ENCODE measurements at regions not wholly inside any gene's neighbourhood (a gene's known extent, or its start where the extent isn't known, plus 50 kb on each side); places are given as distances from the start of the nearest gene placed in this dataset.

DNA sequence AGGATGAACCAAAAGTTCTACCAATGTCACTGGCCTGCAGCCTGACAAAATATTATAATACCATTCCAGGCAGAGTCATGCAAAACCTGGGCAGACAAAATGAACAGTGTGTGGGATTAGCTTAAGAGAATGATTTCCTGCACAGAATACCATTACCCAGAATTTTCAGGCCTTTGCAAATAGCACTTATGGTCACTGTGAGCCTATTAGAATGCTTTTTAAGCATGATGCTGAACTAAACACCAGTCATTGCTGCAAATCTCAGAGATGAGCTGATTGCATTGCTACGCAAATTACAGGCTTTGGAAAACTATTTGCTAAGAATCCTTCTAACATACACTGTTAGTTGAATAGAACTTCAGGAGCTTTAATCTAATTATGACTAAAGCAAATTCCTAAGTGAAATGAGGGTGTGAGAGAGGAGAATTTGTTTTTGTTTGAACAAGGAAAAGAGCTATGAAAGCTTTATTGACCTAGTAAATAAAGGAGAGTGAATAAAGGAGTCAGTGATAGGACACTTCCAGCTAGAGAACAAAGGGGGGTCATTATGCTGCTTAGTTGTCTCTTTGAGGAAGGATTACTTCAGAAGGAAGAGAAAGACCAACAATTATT lies 398.8 kb downstream of the HS3ST3B1 start:
- Mint-ChIP-seq H3K27me3 (peaks cover 3% of the 10 kb centered on the region), H3K27ac (no peak overlapping the region), H3K36me3 (no peaks in the 10 kb centered on the region), H3K9me3 (ENCODE audit: low read depth) (no peaks in the 10 kb centered on the region), H3K4me3 (no peak overlapping the region), H3K4me1 (no peaks in the 10 kb centered on the region)
- ATAC-seq (no peak), DNase-seq (no peak)
- CTCF ChIA-PET = interaction anchor here (1.3 kb wide), 1 partner anchor 12 kb away, joined by 3 read pairs; no protein-coding TSS in a partner anchor

DNA sequence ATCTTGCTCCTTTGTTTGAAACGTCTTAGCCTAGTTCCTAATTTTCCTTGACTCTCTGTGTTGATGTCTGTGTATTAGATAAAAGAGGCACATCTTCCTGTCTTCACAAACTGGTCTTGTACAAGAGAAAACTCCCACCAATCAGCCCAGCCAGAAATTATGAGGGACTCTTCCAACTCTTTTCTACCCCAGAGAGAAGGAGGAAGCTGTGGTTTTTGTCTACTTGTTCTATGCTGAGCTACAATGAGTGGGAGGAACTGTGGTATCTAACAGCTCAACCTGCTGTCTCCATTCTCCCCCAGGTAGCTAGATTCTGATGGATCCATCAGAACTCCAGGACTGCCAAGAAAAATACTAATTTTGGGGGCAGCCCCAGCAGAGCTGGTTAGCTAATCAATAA lies 392.5 kb downstream of the HS3ST3B1 start:
- DNase-seq (no peak), ATAC-seq (no peak)
- Mint-ChIP-seq H3K36me3 (no peaks in the 10 kb centered on the region), H3K27ac (no peak overlapping the region), H3K9me3 (ENCODE audit: low read depth) (peaks cover 3% of the 10 kb centered on the region), H3K4me3 (no peak overlapping the region), H3K4me1 (no peaks in the 10 kb centered on the region), H3K27me3 (no peaks in the 10 kb centered on the region)
- CTCF ChIA-PET = no interaction called here

DNA sequence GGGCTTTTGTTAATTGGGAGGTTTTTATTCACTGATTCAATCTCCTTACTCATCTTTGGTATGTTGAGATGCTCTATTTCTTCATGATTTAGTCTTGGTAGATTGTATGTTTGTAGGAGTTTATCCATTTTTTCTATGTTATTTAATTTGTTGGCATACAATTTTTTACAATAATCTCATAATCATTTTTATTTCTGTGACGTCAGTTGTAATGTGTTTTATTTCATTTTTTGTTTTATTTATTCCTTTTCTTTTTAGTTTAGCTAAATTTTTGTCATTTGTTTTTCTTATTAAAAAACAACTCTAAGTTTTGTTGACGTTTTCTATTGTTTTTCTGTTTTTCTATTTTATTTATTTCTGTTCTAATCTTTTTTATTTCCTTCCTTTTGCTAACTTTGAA lies 389.8 kb downstream of the HS3ST3B1 start:
- Mint-ChIP-seq H3K4me3 (no peak overlapping the region), H3K4me1 (no peaks in the 10 kb centered on the region), H3K27me3 (no peaks in the 10 kb centered on the region), H3K27ac (no peak overlapping the region), H3K9me3 (ENCODE audit: low read depth) (peaks cover 3% of the 10 kb centered on the region), H3K36me3 (no peaks in the 10 kb centered on the region)
- ATAC-seq (no peak), DNase-seq (no peak)
- CTCF ChIA-PET = no interaction called here

GRCh38 chr17:14688134-14688533 lies 387.3 kb downstream of the HS3ST3B1 start:
- ATAC-seq (no peak), DNase-seq (no peak)
- no peak overlapping the region for H3K4me3 Mint-ChIP-seq
- CTCF ChIA-PET = no interaction called here
- H3K4me1 Mint-ChIP-seq = no peaks in the 10 kb centered on the region
- H3K9me3 Mint-ChIP-seq (ENCODE audit: low read depth) = peaks cover 1% of the 10 kb centered on the region
- no peaks in the 10 kb centered on the region for H3K27me3 Mint-ChIP-seq
- H3K27ac Mint-ChIP-seq = no peak overlapping the region
- no peaks in the 10 kb centered on the region for H3K36me3 Mint-ChIP-seq

DNA sequence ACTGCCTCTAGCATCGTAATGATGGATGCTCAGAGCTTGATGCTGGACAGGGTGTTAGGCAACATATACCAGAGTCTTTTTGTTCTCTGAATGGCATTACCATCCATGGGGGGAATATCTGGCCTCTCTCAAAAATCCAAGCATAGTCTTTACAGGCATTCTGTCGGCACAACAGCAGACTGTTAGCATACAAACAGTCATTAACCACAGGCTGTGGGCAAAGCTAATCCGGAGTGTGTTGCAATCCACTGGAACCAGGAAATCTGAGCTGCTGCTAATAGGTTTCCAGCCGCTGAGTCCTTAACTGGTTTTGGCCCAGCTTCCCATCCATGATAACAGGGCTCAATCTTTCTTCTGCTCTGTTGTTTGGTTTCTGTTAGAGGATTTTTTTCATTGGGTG lies 371.9 kb downstream of the HS3ST3B1 start:
- CTCF ChIA-PET = interaction anchor here (0.7 kb wide), 1 partner anchor 235 kb away, joined by 3 read pairs; no protein-coding TSS in a partner anchor
- H3K4me3 Mint-ChIP-seq = no peak overlapping the region
- peaks cover 3% of the 10 kb centered on the region for H3K9me3 Mint-ChIP-seq (ENCODE audit: low read depth)
- no peak for DNase-seq
- H3K27me3 Mint-ChIP-seq = peaks cover 9% of the 10 kb centered on the region
- ATAC-seq = no peak
- no peaks in the 10 kb centered on the region for H3K36me3 Mint-ChIP-seq
- no peak overlapping the region for H3K27ac Mint-ChIP-seq
- no peaks in the 10 kb centered on the region for H3K4me1 Mint-ChIP-seq

GRCh38 chr17:14670861-14671260 lies 370.0 kb downstream of the HS3ST3B1 start:
- DNase-seq = no peak
- no peak for ATAC-seq
- no peak overlapping the region for H3K27ac Mint-ChIP-seq
- H3K27me3 Mint-ChIP-seq = peaks cover 9% of the 10 kb centered on the region
- no peaks in the 10 kb centered on the region for H3K4me1 Mint-ChIP-seq
- H3K9me3 Mint-ChIP-seq (ENCODE audit: low read depth) = no peaks in the 10 kb centered on the region
- no peaks in the 10 kb centered on the region for H3K36me3 Mint-ChIP-seq
- CTCF ChIA-PET = no interaction called here
- no peak overlapping the region for H3K4me3 Mint-ChIP-seq

GRCh38 chr17:14664511-14664910 lies 363.6 kb downstream of the HS3ST3B1 start:
- Mint-ChIP-seq H3K4me3 (no peak overlapping the region), H3K4me1 (no peaks in the 10 kb centered on the region), H3K27ac (no peak overlapping the region), H3K27me3 (peaks cover 4% of the 10 kb centered on the region), H3K36me3 (no peaks in the 10 kb centered on the region), H3K9me3 (ENCODE audit: low read depth) (no peaks in the 10 kb centered on the region)
- DNase-seq (no peak), ATAC-seq (no peak)
- CTCF ChIA-PET = no interaction called here

DNA sequence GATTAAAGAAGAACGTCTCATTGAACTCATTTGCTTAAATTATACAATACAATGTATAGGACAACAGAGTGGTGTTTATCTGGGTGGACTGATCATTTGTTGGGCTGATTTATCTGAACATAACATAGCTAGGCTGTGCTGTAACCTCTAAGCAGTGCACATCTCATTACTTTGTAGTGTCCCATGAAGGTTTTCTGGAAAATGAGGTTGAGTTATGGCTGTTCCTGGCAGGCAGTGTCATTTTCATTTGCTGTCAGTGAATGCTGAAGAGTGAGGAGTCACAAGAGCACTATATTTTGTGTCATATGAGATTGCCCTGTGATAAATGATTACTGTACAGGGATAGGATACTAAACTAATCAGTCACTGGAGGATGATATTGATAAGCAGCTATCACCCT lies 340.2 kb downstream of the HS3ST3B1 start:
- ATAC-seq = no peak
- Mint-ChIP-seq H3K4me3 (no peak overlapping the region), H3K27me3 (peaks cover 2% of the 10 kb centered on the region)

DNA sequence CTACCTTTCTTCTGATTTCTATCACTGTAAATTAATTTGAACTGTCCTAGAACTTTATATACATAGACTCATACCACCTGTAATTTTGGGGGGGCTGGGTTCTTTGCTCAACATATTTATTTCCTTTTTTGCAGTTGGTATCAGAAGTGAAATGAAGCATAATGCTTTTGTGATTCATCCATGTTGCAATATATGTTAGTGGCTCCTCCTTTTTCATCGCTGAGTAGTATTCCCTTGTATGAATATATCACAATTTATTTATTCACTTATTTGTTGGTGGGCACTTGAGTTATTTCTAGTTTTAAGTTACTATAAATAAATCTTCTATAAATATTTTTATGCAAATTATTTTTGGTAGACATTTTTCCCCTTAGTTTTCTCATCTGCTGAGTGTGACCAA lies 336.4 kb downstream of the HS3ST3B1 start:
- Mint-ChIP-seq H3K4me1 (no peaks in the 10 kb centered on the region), H3K27me3 (no peaks in the 10 kb centered on the region), H3K36me3 (no peaks in the 10 kb centered on the region), H3K4me3 (no peak overlapping the region), H3K9me3 (ENCODE audit: low read depth) (no peaks in the 10 kb centered on the region), H3K27ac (no peak overlapping the region)
- CTCF ChIA-PET = no interaction called here
- no peak for ATAC-seq
- no peak for DNase-seq

More for the DNA sequence above, 340.2 kb downstream of the HS3ST3B1 start:
- Mint-ChIP-seq H3K27ac (no peak overlapping the region), H3K9me3 (ENCODE audit: low read depth) (no peaks in the 10 kb centered on the region), H3K36me3 (no peaks in the 10 kb centered on the region), H3K4me1 (no peaks in the 10 kb centered on the region)
- CTCF ChIA-PET = no interaction called here
- DNase-seq = no peak

GRCh38 chr17:14630621-14631020 lies 329.7 kb downstream of the HS3ST3B1 start:
- ATAC-seq (no peak), DNase-seq (no peak)
- no peak overlapping the region for H3K27ac Mint-ChIP-seq
- H3K9me3 Mint-ChIP-seq (ENCODE audit: low read depth) = no peaks in the 10 kb centered on the region
- CTCF ChIA-PET = no interaction called here
- no peaks in the 10 kb centered on the region for H3K27me3 Mint-ChIP-seq
- no peaks in the 10 kb centered on the region for H3K4me1 Mint-ChIP-seq
- no peak overlapping the region for H3K4me3 Mint-ChIP-seq
- H3K36me3 Mint-ChIP-seq = no peaks in the 10 kb centered on the region

DNA sequence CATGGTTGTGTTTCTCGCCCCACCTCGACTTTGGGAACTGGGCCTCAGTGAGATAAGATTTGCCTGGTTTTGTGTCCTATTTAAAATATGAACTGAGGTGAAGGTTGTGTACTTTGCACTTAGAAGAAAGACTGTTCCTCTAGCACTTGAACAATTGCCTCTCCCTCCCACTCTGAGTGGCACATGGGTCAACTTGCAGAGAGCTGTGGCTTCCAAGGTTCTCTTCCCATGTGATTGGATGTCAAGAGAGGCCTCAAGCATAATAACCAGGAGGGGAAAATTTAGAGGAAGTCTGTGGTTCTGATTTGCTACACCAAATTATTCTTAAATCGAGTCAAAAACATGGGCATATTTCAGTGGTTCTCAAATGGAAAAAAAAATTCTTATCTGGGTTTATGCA lies 329.2 kb downstream of the HS3ST3B1 start:
- ATAC-seq (no peak), DNase-seq (no peak)
- Mint-ChIP-seq H3K4me1 (no peaks in the 10 kb centered on the region), H3K27ac (no peak overlapping the region), H3K9me3 (ENCODE audit: low read depth) (no peaks in the 10 kb centered on the region), H3K27me3 (no peaks in the 10 kb centered on the region), H3K36me3 (no peaks in the 10 kb centered on the region), H3K4me3 (no peak overlapping the region)
- CTCF ChIA-PET = no interaction called here

- H3K36me3 Mint-ChIP-seq = no peaks in the 10 kb centered on the region
- no peaks in the 10 kb centered on the region for H3K9me3 Mint-ChIP-seq (ENCODE audit: low read depth)
- no peak overlapping the region for H3K27ac Mint-ChIP-seq
- no peak overlapping the region for H3K4me3 Mint-ChIP-seq
- no peaks in the 10 kb centered on the region for H3K27me3 Mint-ChIP-seq
- CTCF ChIA-PET = no interaction called here
- no peaks in the 10 kb centered on the region for H3K4me1 Mint-ChIP-seq
- ATAC-seq = no peak
- DNase-seq = no peak
Observed at GRCh38 chr17:14622615-14623101, 321.8 kb downstream of the HS3ST3B1 start.

DNA sequence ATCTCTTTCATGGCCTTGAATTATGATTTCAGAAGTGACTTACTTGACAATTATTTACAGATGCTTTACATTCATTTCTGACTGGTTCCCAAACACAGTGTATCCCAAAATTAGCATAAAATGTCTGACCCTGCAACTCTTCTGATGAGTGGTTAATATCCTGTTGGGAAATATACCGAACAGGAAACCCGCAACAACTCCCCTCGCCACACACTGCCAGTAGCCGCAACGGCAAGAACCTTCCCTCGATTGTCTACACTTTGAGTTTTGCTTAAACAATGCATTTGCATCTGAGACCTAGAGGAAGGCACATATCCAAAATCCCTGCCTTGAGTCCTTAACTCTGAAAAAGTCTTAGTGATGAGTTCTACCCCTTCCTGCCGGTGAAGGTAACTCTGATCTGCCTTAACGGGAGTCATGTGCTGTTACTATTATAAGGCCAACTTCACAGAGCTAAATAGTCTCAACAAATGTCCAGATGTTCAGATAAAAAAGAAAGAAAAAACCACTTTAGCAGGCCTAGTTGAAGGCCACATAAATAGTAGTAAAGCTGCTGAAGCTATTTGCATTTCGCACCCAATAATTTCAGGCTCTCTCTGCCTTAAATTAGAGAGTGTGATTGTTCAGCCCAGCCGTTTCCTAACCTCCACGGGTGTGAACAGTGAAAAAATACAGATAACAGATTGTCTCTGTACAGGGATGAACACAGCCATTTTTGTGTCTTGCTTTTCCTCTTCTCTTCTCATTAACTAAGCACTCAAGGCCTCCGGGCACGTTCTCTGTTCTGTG lies 321.1 kb downstream of the HS3ST3B1 start:
- no peaks in the 10 kb centered on the region for H3K9me3 Mint-ChIP-seq (ENCODE audit: low read depth)
- ATAC-seq = no peak
- no peak for DNase-seq

DNA sequence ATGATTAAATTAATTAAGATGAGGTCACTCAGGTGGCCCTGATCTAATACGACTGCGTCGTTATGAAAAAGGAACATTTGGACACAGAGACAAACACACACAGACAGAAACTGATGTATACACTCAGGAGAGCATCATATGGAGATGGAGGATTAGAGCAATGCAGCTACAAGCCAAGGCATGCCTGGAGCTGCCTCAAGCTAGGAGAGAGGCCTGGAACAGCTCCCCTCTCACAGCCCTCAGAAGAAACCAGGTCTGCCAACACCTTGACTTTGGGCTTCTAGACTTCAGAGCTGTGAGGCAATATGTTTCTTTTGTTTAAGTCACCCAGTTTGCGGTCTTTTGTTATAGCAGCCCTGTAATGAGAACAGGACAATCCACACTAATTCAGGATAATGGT lies 318.9 kb downstream of the HS3ST3B1 start:
- H3K27ac Mint-ChIP-seq = no peak overlapping the region
- CTCF ChIA-PET = no interaction called here

More for the DNA sequence above, 321.1 kb downstream of the HS3ST3B1 start:
- CTCF ChIA-PET = no interaction called here
- Mint-ChIP-seq H3K4me1 (no peaks in the 10 kb centered on the region), H3K4me3 (no peak overlapping the region), H3K27me3 (no peaks in the 10 kb centered on the region), H3K27ac (no peak overlapping the region), H3K36me3 (no peaks in the 10 kb centered on the region)

More for the DNA sequence above, 318.9 kb downstream of the HS3ST3B1 start:
- H3K4me3 Mint-ChIP-seq = no peak overlapping the region
- no peaks in the 10 kb centered on the region for H3K4me1 Mint-ChIP-seq
- no peaks in the 10 kb centered on the region for H3K9me3 Mint-ChIP-seq (ENCODE audit: low read depth)
- ATAC-seq (no peak), DNase-seq (no peak)
- no peaks in the 10 kb centered on the region for H3K36me3 Mint-ChIP-seq
- H3K27me3 Mint-ChIP-seq = no peaks in the 10 kb centered on the region

Data from activated CD8-positive, alpha-beta memory T cell treated with anti-CD3 and anti-CD28 coated beads, Interleukin-2, amount 10 ng/mL, durations not matched to agents 7 days and 5 days (primary cell).